Naive thymus-derived CD4-positive, alpha-beta T cell (primary cell): ENCODE measurements at regions not wholly inside any gene's neighbourhood (a gene's known extent, or its start where the extent isn't known, plus 50 kb on each side); places are given as distances from the start of the nearest gene placed in this dataset.

Experiments used
- ATAC-seq: fragments of 150-1000 bp; cut with Tn5 transposase; 2 replicates; pipeline ENCODE4 v1.10.0; 2021; ENCODE audit warnings: mild to moderate bottlenecking, moderate library complexity
- CTCF ChIA-PET: fragments of 350-600 bp; sonication (Branson Sonifier 250); formaldehyde crosslinking; loops from one replicate; lab custom pipeline; 2021; ENCODE audit warnings: antibody characterized with exemption; lab: Charles Lee
- POLR2A ChIA-PET: fragments of 350-600 bp; sonication (Branson Sonifier 250); formaldehyde crosslinking; loops from one replicate; lab custom pipeline; 2021; ENCODE audit warnings: antibody characterized with exemption, inconsistent platforms; lab: Charles Lee
- DNase-seq, 9 donors: peaks; one replicate each; pipeline versions ENCODE4 v3.0.0 to v3.0.0-alpha.2; 2020 to 2022; ENCODE audit warnings: mixed read lengths in 1 of 9
- H3K27ac ChIP-seq: one replicate; pipeline ENCODE4 v1.7.0; 2013; ENCODE audit warnings: mild to moderate bottlenecking, low read depth, low read length, moderate library complexity
- H3K27me3 ChIP-seq, 2 donors: one replicate each; pipeline ENCODE4 v1.7.0; 2013; ENCODE audit warnings: low read length in 2 of 2, mild to moderate bottlenecking in 2 of 2, moderate library complexity in 2 of 2; ENCODE audit not compliant: control insufficient read depth in 2 of 2, insufficient read depth in 2 of 2
- H3K36me3 ChIP-seq, 3 experiments: 1 replicate in 2 of 3; 2 replicates in 1 of 3; pipeline ENCODE4 v1.7.0; 2013; ENCODE audit warnings: low read length in 3 of 3, mild to moderate bottlenecking in 3 of 3, moderate library complexity in 1 of 3; ENCODE audit not compliant: insufficient read depth in 3 of 3, control insufficient read depth in 2 of 3
- H3K4me1 ChIP-seq, 2 donors: one replicate each; pipeline ENCODE4 v1.7.0; 2013; ENCODE audit warnings: low read length in 2 of 2, mild to moderate bottlenecking in 2 of 2, moderate library complexity in 1 of 2; ENCODE audit not compliant: control insufficient read depth in 2 of 2, insufficient read depth in 2 of 2
- H3K4me3 ChIP-seq: 2 replicates; pipeline ENCODE4 v1.7.0; 2013; ENCODE audit warnings: mild to moderate bottlenecking, low read length
- H3K9me3 ChIP-seq, 3 experiments: 1 replicate in 2 of 3; 2 replicates in 1 of 3; pipeline ENCODE4 v1.7.0; 2013; ENCODE audit warnings: low read length in 3 of 3; ENCODE audit not compliant: control insufficient read depth in 2 of 3
- H3K27ac Mint-ChIP-seq, 9 donors: one replicate each; pipeline ENCODE4 v1.8.0; 2020 to 2022; ENCODE audit warnings: mixed read lengths in 9 of 9, mild to moderate bottlenecking in 8 of 9, moderate library complexity in 5 of 9, inconsistent platforms in 2 of 9
- H3K27me3 Mint-ChIP-seq, 5 donors: one replicate each; pipeline ENCODE4 v1.8.0; 2021 to 2022; ENCODE audit warnings: mixed read lengths in 5 of 5, mild to moderate bottlenecking in 1 of 5
- H3K36me3 Mint-ChIP-seq, 5 donors: one replicate each; pipeline ENCODE4 v1.8.0; 2020 to 2022; ENCODE audit warnings: mixed read lengths in 5 of 5, mild to moderate bottlenecking in 3 of 5, inconsistent platforms in 1 of 5
- H3K4me1 Mint-ChIP-seq, 7 donors: one replicate each; pipeline ENCODE4 v1.8.0; 2020 to 2022; ENCODE audit warnings: mixed read lengths in 7 of 7, mild to moderate bottlenecking in 3 of 7, inconsistent platforms in 1 of 7
- H3K4me3 Mint-ChIP-seq, 10 donors: one replicate each; pipeline ENCODE4 v1.8.0; 2020 to 2022; ENCODE audit warnings: mild to moderate bottlenecking in 10 of 10, mixed read lengths in 10 of 10, moderate library complexity in 6 of 10, inconsistent platforms in 2 of 10
- H3K9me3 Mint-ChIP-seq, 11 donors: one replicate each; pipeline ENCODE4 v1.8.0; 2020 to 2022; ENCODE audit warnings: mixed read lengths in 11 of 11, mild to moderate bottlenecking in 4 of 11, inconsistent platforms in 1 of 11, moderate library complexity in 1 of 11
- intact Hi-C, 2 donors: fragments of 100-400 bp; cut with micrococcal nuclease; formaldehyde crosslinking; loops; one replicate each; pipeline ENCODE4 v1.15.1; 2023

DNA sequence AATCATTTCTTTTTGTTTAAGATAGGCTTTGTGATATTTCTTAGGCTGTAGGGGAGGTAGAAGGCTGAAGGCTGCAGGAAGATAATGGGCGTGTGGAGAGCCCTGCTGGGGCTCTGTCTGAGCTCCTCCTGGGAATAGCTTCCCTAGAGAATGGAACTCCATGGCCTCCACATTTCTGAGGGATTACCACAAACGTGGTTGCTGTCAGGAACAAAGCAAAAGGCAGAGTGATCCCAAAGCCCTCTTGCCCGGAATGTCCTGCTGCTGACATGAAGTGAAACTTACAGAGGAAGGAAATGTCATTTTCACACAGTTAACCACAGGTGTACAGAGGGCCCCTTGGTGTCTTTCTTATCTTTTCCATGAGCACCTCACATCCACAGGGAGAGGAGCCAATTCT, 89.3 kb downstream of the DDIT4L start:
- no peaks in the 10 kb centered on the region for H3K27me3 Mint-ChIP-seq
- H3K27me3 ChIP-seq: no peaks in the 10 kb centered on the region
- no peak overlapping the region for H3K4me3 ChIP-seq
- DNase-seq (no peak), ATAC-seq (peak; percentile 44)
- peaks cover 0 to 2% (median 0%) of the 10 kb centered on the region in 11 donors for H3K9me3 Mint-ChIP-seq
- peak overlapping the region in 1 of 10 donors; percentile 55 for H3K4me3 Mint-ChIP-seq
- CTCF ChIA-PET: no interaction called here
- peaks cover 0 to 11% of the 10 kb centered on the region in 2 donors for H3K4me1 ChIP-seq
- H3K36me3 Mint-ChIP-seq: peaks cover 0 to 8% (median 0%) of the 10 kb centered on the region in 5 donors
- no peaks in the 10 kb centered on the region for H3K9me3 ChIP-seq
- H3K4me1 Mint-ChIP-seq: peaks cover 0 to 51% (median under 1%) of the 10 kb centered on the region in 7 donors
- intact Hi-C loops: no loop called here
- no peak overlapping the region for H3K27ac ChIP-seq
- POLR2A ChIA-PET: no interaction called here
- peak overlapping the region in 2 of 9 donors; percentile 13 to 21 for H3K27ac Mint-ChIP-seq
- H3K36me3 ChIP-seq: no peaks in the 10 kb centered on the region

DNA sequence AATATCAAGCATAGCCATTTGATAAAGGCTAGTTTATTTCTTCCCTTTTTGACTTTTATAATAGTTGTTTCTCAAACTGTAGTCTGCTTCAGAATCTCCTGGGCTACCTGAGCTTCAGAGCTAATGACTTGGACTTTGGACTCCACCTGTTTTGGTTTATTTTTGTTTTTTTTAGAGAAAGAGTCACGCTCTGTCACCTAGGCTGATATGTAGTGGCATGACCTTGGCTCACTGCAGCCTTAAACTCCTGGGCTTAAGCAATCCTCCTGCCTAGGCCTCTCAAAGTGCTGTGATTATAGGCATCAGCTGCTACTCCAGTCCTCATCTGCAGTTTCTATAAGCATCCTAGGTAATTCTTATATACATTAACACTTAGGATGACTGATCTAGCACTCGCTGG, 90.5 kb downstream of the DDIT4L start:
- Histone ChIP-seq H3K27ac (no peak overlapping the region), H3K36me3 (no peaks in the 10 kb centered on the region), H3K4me3 (no peak overlapping the region), H3K4me1 (peaks cover 0 to 17% of the 10 kb centered on the region in 2 donors), H3K27me3 (no peaks in the 10 kb centered on the region), H3K9me3 (no peaks in the 10 kb centered on the region)
- peaks cover 0 to 11% (median 0%) of the 10 kb centered on the region in 5 donors for H3K36me3 Mint-ChIP-seq
- H3K4me1 Mint-ChIP-seq: peaks cover 0 to 60% (median 11%) of the 10 kb centered on the region in 7 donors
- CTCF ChIA-PET: no interaction called here
- ATAC-seq: no peak
- DNase-seq: no peak
- H3K27me3 Mint-ChIP-seq: no peaks in the 10 kb centered on the region
- H3K27ac Mint-ChIP-seq: peak overlapping the region in 2 of 9 donors; percentile 6 to 74
- intact Hi-C loops: loop anchor here (5.0 to 10.0 kb wide), 11 partner anchors 68 to 1835 kb away; partner anchors contain the start of genes DAPP1 (in 2 of the 2), DDIT4L (in 1 of the 2), EIF4E (in 1 of the 2) and LAMTOR3 (in 1 of the 2)
- H3K4me3 Mint-ChIP-seq: no peak overlapping the region
- H3K9me3 Mint-ChIP-seq: peaks cover 0 to 2% (median 0%) of the 10 kb centered on the region in 11 donors
- POLR2A ChIA-PET: no interaction called here

DNA sequence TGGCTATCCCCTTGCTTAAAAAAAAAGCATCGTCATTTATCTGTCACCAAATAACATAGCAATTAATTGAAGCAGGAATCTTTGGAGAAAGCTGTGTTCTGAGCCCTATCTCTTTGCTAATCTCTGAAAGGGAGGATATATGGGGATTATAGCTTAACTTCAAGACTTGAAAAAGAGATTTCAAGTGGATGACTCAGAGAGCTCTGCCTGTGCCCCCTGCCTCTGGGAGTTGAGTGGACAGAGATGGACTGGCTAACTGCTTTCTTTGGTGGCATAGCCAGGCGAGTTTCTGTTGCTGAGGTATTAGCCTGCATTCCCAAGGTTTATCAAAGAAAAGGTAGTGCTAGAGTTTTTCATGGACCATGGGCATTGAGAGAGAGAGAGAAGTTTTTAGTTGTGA, 91.6 kb downstream of the DDIT4L start:
- Mint-ChIP-seq H3K36me3 (peaks cover 0 to 11% (median 0%) of the 10 kb centered on the region in 5 donors), H3K4me1 (peaks cover 2 to 63% (median 14%) of the 10 kb centered on the region in 7 donors), H3K27ac (peak overlapping the region in 2 of 9 donors; percentile 42 to 68), H3K4me3 (no peak overlapping the region), H3K9me3 (peaks cover 0 to 2% (median 0%) of the 10 kb centered on the region in 11 donors), H3K27me3 (no peaks in the 10 kb centered on the region)
- POLR2A ChIA-PET: no interaction called here
- intact Hi-C loops: loop anchor here (5.0 to 10.0 kb wide), 11 partner anchors 69 to 1834 kb away; partner anchors contain the start of genes DAPP1 (in 2 of the 2), DDIT4L (in 1 of the 2), EIF4E (in 1 of the 2) and LAMTOR3 (in 1 of the 2)
- Histone ChIP-seq H3K4me1 (peaks cover 0 to 25% of the 10 kb centered on the region in 2 donors), H3K27me3 (no peaks in the 10 kb centered on the region), H3K36me3 (no peaks in the 10 kb centered on the region), H3K4me3 (no peak overlapping the region), H3K9me3 (no peaks in the 10 kb centered on the region), H3K27ac (no peak overlapping the region)
- CTCF ChIA-PET: no interaction called here
- ATAC-seq: no peak
- no peak for DNase-seq

DNA sequence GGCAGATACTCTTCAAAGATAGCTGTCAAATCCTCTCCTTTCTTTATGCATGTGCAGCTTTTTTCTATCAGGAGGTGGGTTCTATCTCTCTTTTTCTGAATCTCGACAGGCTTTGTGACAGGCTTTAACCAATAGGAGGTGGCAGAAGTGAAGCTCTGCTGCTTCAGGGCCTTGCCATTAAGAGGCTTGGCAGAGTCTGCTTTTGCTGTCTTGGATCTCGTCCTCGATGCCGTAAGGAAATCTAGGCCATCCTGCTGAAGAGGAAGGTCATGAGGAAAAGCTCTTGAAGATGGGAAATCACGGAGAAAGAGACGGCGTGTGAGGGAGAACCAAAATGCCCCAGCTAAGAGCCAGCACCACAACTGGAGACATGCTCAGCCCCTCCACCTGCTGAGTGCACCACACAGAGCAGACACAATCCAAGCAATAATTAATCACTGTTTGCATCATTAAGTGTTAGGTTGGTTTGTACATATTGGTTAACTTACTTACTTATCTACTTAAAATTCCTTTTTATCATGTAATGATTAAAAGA, 92.2 kb downstream of the DDIT4L start:
- CTCF ChIA-PET: no interaction called here
- H3K4me3 ChIP-seq: no peak overlapping the region
- intact Hi-C loops: loop anchor here (5.0 to 10.0 kb wide), 11 partner anchors 69 to 1833 kb away; partner anchors contain the start of genes DAPP1 (in 2 of the 2), DDIT4L (in 1 of the 2), EIF4E (in 1 of the 2) and LAMTOR3 (in 1 of the 2)
- H3K4me1 ChIP-seq: peaks cover 0 to 26% of the 10 kb centered on the region in 2 donors
- H3K36me3 Mint-ChIP-seq: peaks cover 0 to 11% (median 0%) of the 10 kb centered on the region in 5 donors
- DNase-seq (no peak), ATAC-seq (no peak)
- H3K4me1 Mint-ChIP-seq: peaks cover 8 to 66% (median 20%) of the 10 kb centered on the region in 7 donors
- no peaks in the 10 kb centered on the region for H3K27me3 Mint-ChIP-seq
- H3K9me3 Mint-ChIP-seq: peaks cover 0 to 2% (median 0%) of the 10 kb centered on the region in 11 donors
- POLR2A ChIA-PET: no interaction called here
- H3K27me3 ChIP-seq: no peaks in the 10 kb centered on the region
- no peaks in the 10 kb centered on the region for H3K36me3 ChIP-seq
- no peak overlapping the region for H3K27ac ChIP-seq
- H3K4me3 Mint-ChIP-seq: no peak overlapping the region
- H3K9me3 ChIP-seq: no peaks in the 10 kb centered on the region
- peak overlapping the region in 1 of 9 donors; percentile 85 for H3K27ac Mint-ChIP-seq

DNA sequence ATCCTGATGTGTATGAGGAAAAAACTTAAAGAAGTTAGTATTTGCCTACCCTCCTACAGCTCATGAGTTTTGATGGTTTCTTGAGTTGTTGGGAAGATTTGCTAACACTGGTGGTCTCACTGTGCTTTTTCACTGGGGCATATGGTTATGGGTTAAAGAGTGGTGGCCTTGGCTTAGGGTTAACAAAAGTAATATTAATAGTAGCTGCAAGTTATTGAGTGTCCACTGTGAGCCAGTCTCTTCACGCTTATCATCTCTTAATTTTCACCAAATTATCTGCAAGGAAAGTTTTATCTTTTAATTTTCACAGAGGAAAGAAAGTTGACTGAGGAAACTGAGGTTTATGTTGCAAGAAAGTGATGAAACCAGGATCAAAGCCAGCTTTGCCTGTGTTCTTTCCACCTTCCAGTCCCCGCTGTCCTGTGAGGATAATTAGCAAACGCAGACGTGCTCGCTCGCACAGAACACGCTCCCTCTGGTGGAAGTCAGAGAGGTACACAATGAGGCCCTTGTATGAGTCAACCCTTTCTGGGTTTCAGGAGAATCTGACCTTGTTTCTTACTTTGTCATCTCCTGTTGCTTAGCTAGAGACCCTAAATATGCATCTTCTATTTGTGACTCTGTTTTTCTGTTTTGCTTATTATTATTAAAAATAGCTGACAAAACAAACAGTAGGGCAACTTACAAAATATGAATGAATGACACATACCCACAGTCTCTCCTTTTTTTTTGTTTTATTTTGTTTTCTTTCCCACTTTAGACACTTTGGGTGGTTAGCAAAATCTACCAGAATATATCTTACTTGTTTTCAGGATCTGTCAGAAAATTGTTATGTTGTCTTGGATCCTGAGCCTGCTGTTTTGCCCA, 94.3 kb downstream of the DDIT4L start:
- Mint-ChIP-seq H3K27ac (peak overlapping the region; percentile 16 to 96 (median 86)), H3K36me3 (peaks cover 0 to 9% (median 0%) of the 10 kb centered on the region in 5 donors), H3K27me3 (no peaks in the 10 kb centered on the region), H3K4me1 (peaks cover 9 to 64% (median 20%) of the 10 kb centered on the region in 7 donors), H3K9me3 (no peaks in the 10 kb centered on the region), H3K4me3 (peak overlapping the region in 1 of 10 donors; percentile 59)
- DNase-seq: peak in 8 of 9 donors; percentile 14 to 42 (median 30)
- Histone ChIP-seq H3K4me3 (no peak overlapping the region), H3K27me3 (no peaks in the 10 kb centered on the region), H3K36me3 (no peaks in the 10 kb centered on the region), H3K27ac (no peak overlapping the region), H3K4me1 (peaks cover 0 to 18% of the 10 kb centered on the region in 2 donors), H3K9me3 (no peaks in the 10 kb centered on the region)
- CTCF ChIA-PET: interaction anchor here (0.7 to 2.1 kb wide), 3 partner anchors 287 to 1635 kb away, joined by 5 to 6 read pairs (median 5); no protein-coding TSS in a partner anchor
- intact Hi-C loops: loop anchor here (5.0 to 10.0 kb wide), 11 partner anchors 71 to 1831 kb away; partner anchors contain the start of genes DAPP1 (in 2 of the 2), DDIT4L (in 1 of the 2), EIF4E (in 1 of the 2) and LAMTOR3 (in 1 of the 2)
- ATAC-seq: peak; percentile 57
- POLR2A ChIA-PET: interaction anchor here (0.5 to 0.6 kb wide), 2 partner anchors 280 to 1226 kb away, joined by 3 read pairs; no protein-coding TSS in a partner anchor
